GM12872 (cell line): ENCODE measurements at regions not wholly inside any gene's neighbourhood (a gene's known extent, or its start where the extent isn't known, plus 50 kb on each side); places are given as distances from the start of the nearest gene placed in this dataset.

ENCODE experiments used
- CTCF ChIP-seq: IDR thresholded peaks from 3 replicates; pipeline ENCODE4 v1.5.1; 2011; ENCODE audit warnings: low read depth, mild to moderate bottlenecking, low read length, moderate library complexity; ENCODE audit not compliant: insufficient read depth

- TF ChIP-seq CTCF, result no peak
Measured at GRCh38 chr13:27673911-27674310, 52.2 kb downstream of the POLR1D start.

DNA sequence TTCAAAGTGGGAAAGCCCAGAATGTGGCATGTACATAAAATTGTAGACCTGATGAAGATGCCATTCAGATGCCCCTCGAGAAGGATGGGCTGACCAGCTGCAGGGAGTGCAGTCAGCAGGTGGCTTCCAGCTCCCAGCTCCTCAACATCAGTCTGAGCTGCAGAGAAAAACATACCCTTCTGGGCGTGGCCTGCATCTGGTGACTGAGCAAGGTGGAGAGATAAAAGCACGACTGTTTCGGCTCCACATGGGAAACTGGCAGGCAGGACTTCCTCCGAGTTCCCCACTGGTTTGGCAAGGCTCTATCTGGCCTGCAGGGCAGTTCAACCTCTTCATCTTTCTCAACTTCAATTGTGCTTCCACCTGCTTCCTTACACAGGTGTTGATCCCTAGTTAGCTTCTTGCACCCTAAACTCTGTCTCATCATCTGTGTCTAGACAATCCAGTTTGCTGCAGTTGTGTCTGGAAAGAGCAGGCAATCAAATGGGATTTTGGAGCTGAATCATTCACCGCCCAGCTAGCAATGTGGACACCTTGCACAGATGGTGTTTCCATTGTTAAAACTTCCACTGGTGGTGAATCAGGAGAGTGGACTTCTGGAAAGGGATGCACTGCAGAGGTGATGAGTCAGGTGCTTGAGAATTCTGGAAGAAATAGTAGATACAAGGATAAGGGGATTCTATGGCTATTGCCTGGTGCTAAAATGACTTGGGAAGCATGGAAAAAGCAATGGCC lies 56.8 kb downstream of the POLR1D start:
- no peak for TF ChIP-seq CTCF

DNA sequence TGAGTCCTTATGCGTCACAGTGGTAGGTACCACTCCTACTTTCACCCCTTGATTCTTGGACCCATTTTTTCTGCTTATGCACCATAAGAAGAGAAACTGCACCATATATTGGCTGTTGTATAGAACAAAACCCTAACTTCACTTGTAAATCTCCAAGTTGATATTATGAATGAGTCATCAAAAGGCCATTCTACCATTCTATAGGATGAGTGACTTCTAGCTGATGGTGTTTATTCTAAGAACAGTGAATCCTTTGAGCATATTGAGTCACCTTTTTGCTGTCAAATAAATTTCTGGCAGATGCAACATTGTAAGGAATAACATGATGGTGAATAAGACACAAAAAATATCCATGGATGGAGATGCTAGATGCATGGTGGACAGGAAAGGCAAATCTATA lies 57.7 kb downstream of the POLR1D start:
- no peak for TF ChIP-seq CTCF

DNA sequence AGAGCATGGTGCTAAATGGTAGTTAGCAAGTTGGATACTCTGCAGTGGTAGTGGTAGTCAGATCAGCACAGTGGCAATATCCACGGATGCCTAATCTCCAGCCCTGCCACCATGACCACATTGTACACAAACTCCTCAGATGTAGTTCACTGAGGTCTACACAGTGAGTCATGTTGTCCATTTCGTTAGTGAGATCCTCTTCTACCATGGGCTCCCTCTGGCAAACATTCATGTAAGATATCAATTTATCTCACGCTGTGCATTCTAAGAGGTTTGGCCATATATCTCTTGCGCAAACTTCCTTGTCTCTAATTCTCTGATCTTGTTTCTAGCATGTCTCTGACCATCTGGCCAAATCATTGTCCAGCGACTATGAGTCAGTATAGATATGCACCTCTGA lies 58.2 kb downstream of the POLR1D start:
- TF ChIP-seq CTCF, result no peak

- TF ChIP-seq CTCF, result no peak
Measured at GRCh38 chr13:27680465-27680864, 58.8 kb downstream of the POLR1D start.

GRCh38 chr13:27691207-27691606 lies 69.5 kb downstream of the POLR1D start:
- TF ChIP-seq CTCF, result no peak

GRCh38 chr13:27696731-27697130 lies 75.0 kb downstream of the POLR1D start:
- TF ChIP-seq CTCF, result no peak
